Central memory CD8-positive, alpha-beta T cell (primary cell): ENCODE measurements at regions not wholly inside any gene's neighbourhood (a gene's known extent, or its start where the extent isn't known, plus 50 kb on each side); places are given as distances from the start of the nearest gene placed in this dataset.

Source experiments
- ATAC-seq: fragments of 150-1000 bp; cut with Tn5 transposase; replicated peaks from 2 replicates; pipeline ENCODE4 v1.10.0; 2022; ENCODE audit warnings: mild to moderate bottlenecking, moderate FRiP score, moderate number of reproducible peaks; ENCODE audit not compliant: poor library complexity, severe bottlenecking; ENCODE audit errors: extremely low read depth
- DNase-seq, 2 donors: peaks; one replicate each; pipeline ENCODE4 v3.0.0; 2021; ENCODE audit warnings: low spot score in 2 of 2
- H3K27ac Mint-ChIP-seq: one replicate; pipeline ENCODE4 v1.8.0; 2022; ENCODE audit warnings: low read depth, mild to moderate bottlenecking, moderate library complexity, mixed read lengths
- H3K27me3 Mint-ChIP-seq: one replicate; pipeline ENCODE4 v1.8.0; 2022; ENCODE audit warnings: mixed read lengths
- H3K36me3 Mint-ChIP-seq: one replicate; pipeline ENCODE4 v1.8.0; 2022; ENCODE audit warnings: mild to moderate bottlenecking, moderate library complexity, mixed read lengths; ENCODE audit not compliant: insufficient read depth
- H3K4me1 Mint-ChIP-seq: one replicate; pipeline ENCODE4 v1.8.0; 2022; ENCODE audit warnings: mixed read lengths
- H3K4me3 Mint-ChIP-seq: one replicate; pipeline ENCODE4 v1.8.0; 2022; ENCODE audit warnings: mild to moderate bottlenecking, moderate library complexity, mixed read lengths
- H3K9me3 Mint-ChIP-seq: one replicate; pipeline ENCODE4 v1.8.0; 2022; ENCODE audit warnings: mixed read lengths

- Mint-ChIP-seq H3K27ac (no peak overlapping the region), H3K9me3 (no peaks in the 10 kb centered on the region), H3K4me3 (no peak overlapping the region), H3K27me3 (peaks cover 45% of the 10 kb centered on the region), H3K4me1 (no peaks in the 10 kb centered on the region), H3K36me3 (no peaks in the 10 kb centered on the region)
- ATAC-seq: no peak
- no peak for DNase-seq
Observed at GRCh38 chr20:58023346-58023745, 205.1 kb downstream of the ANKRD60 start.

DNA sequence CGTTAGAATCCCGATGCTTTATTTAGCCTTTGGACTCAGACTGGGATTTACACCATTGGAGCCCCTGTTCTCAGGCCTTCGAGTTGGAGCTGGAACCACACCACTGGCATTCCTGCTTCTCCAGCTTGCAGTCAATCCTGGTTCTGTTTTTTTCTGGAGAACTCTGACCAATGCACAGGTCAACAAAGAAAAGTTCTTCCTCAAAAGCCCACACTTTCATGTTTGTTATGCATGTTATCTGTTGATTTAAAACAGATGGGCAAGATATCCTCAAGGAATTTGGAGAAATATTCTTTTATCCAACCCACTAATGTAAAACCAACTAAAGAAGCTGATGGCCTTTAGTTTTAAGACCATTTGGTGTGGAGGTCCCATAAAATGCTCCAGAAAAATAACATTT lies 205.7 kb downstream of the ANKRD60 start:
- Mint-ChIP-seq H3K27me3 (peaks cover 45% of the 10 kb centered on the region), H3K36me3 (no peaks in the 10 kb centered on the region), H3K4me3 (no peak overlapping the region), H3K4me1 (no peaks in the 10 kb centered on the region), H3K9me3 (no peaks in the 10 kb centered on the region), H3K27ac (no peak overlapping the region)
- ATAC-seq: no peak
- DNase-seq: no peak

DNA sequence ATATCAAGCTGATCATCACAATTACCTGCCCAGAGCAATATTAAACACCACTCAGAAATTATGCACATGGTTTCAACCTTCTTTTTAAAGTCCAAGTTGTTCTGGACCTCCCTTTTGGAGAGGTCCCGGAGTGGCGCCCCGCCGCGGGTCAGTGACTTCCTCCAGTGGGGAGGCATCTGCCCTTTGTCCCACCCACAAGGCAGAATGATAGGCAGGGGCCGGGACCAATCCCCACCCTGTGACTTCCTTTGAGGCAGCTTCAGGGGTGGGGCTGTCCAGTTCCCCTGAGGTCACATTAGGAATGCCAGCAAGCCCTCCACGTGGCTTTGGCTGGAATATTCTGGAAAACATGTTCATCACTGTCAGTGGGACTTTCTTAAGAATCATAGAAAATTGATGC lies 207.0 kb downstream of the ANKRD60 start:
- H3K4me3 Mint-ChIP-seq: no peak overlapping the region
- no peak for DNase-seq

GRCh38 chr20:58020656-58021454 lies 207.6 kb downstream of the ANKRD60 start:
- Mint-ChIP-seq H3K4me3 (no peak overlapping the region), H3K4me1 (no peaks in the 10 kb centered on the region)
- no peak for ATAC-seq

More for the DNA sequence above, 207.0 kb downstream of the ANKRD60 start:
- H3K36me3 Mint-ChIP-seq: no peaks in the 10 kb centered on the region
- no peaks in the 10 kb centered on the region for H3K9me3 Mint-ChIP-seq
- H3K27ac Mint-ChIP-seq: no peak overlapping the region
- H3K27me3 Mint-ChIP-seq: peaks cover 45% of the 10 kb centered on the region
- ATAC-seq: no peak
- H3K4me1 Mint-ChIP-seq: no peaks in the 10 kb centered on the region

GRCh38 chr20:58019850-58020625 lies 208.4 kb downstream of the ANKRD60 start:
- Mint-ChIP-seq H3K27ac (no peak overlapping the region), H3K4me1 (no peaks in the 10 kb centered on the region), H3K36me3 (no peaks in the 10 kb centered on the region), H3K27me3 (peaks cover 52% of the 10 kb centered on the region), H3K4me3 (no peak overlapping the region), H3K9me3 (no peaks in the 10 kb centered on the region)
- ATAC-seq: no peak
- DNase-seq: no peak

More at GRCh38 chr20:58020656-58021454, 207.6 kb downstream of the ANKRD60 start:
- no peak for DNase-seq
- no peaks in the 10 kb centered on the region for H3K9me3 Mint-ChIP-seq
- H3K27me3 Mint-ChIP-seq: peaks cover 49% of the 10 kb centered on the region
- H3K27ac Mint-ChIP-seq: no peak overlapping the region
- H3K36me3 Mint-ChIP-seq: no peaks in the 10 kb centered on the region

DNA sequence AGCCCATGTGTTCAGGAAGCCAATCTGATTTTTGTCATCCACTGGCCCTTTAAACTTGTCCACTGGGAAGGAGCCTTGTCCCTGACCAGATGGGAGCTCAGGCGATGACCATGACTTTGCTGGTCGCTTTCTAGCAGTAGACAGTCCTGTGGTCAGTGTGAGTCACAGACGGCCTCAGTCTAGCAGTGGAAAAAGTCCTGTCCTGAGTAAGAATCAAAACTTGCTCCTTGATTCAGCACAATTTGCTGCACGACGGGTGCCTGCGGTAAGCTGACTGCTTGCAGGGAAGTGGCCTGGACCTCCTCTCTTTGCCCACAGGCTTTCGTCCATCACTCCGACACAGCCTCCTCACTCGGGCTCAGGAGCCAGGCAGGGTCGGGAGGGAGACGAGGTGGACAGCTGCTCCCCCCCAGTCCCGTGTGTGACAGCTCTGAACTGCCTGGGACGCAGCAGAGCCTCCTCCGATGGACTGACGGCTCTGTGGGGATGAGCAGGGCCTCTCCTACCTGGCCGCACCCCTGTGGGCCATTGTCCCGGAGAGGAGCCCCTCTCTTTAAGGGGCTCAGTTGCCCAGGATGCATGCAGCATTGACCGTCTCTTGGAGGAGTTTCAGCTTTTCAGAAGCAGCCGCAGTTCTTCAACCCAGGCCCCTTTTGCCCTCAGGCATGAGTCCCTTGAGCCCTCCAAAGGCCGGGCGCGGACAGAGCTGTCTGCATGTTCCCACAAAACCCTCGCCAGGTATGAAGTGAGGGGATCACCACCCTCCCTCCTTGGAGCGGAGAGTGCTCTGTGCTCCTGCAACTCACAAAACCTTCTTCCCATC lies 209.2 kb downstream of the ANKRD60 start:
- Mint-ChIP-seq H3K4me3 (no peak overlapping the region), H3K27ac (no peak overlapping the region), H3K4me1 (peaks cover 2% of the 10 kb centered on the region), H3K27me3 (peaks cover 45% of the 10 kb centered on the region), H3K9me3 (no peaks in the 10 kb centered on the region), H3K36me3 (no peaks in the 10 kb centered on the region)
- DNase-seq (no peak), ATAC-seq (no peak)

GRCh38 chr20:58018590-58018989 lies 209.9 kb downstream of the ANKRD60 start:
- Mint-ChIP-seq H3K27ac (no peak overlapping the region), H3K9me3 (no peaks in the 10 kb centered on the region), H3K36me3 (no peaks in the 10 kb centered on the region), H3K27me3 (peaks cover 45% of the 10 kb centered on the region), H3K4me3 (no peak overlapping the region), H3K4me1 (peaks cover 5% of the 10 kb centered on the region)
- DNase-seq (no peak), ATAC-seq (no peak)

DNA sequence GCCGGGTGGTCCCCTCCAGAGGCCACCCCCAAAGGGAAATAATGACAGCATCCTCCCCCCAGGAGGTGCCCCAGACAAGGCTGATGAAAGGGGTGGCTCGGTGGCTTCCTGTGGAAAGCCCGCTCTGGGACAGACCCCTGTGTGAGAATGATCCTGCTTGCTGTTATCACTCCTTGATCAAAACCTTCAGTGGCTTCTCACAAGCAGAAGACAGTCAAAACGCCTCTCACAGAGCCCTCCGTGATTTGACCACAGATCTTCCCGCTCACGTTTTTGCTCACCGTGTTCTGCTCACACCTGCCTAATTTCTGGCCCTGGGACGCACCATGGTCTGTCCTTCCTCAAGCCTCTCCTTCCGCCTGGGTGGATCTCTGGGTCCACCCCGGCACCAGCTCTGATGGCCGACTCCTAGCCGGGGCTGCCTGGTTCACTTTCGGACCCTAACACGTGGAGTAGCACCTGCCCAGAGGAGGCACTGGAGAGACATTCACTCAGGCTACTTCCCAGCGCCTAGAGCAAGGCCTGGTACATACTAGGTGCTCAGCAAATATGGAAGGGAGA lies 210.4 kb downstream of the ANKRD60 start:
- H3K36me3 Mint-ChIP-seq: no peaks in the 10 kb centered on the region
- no peak overlapping the region for H3K27ac Mint-ChIP-seq
- DNase-seq (no peak), ATAC-seq (no peak)
- H3K27me3 Mint-ChIP-seq: peaks cover 50% of the 10 kb centered on the region
- H3K4me1 Mint-ChIP-seq: peaks cover 5% of the 10 kb centered on the region
- no peak overlapping the region for H3K4me3 Mint-ChIP-seq
- H3K9me3 Mint-ChIP-seq: no peaks in the 10 kb centered on the region

DNA sequence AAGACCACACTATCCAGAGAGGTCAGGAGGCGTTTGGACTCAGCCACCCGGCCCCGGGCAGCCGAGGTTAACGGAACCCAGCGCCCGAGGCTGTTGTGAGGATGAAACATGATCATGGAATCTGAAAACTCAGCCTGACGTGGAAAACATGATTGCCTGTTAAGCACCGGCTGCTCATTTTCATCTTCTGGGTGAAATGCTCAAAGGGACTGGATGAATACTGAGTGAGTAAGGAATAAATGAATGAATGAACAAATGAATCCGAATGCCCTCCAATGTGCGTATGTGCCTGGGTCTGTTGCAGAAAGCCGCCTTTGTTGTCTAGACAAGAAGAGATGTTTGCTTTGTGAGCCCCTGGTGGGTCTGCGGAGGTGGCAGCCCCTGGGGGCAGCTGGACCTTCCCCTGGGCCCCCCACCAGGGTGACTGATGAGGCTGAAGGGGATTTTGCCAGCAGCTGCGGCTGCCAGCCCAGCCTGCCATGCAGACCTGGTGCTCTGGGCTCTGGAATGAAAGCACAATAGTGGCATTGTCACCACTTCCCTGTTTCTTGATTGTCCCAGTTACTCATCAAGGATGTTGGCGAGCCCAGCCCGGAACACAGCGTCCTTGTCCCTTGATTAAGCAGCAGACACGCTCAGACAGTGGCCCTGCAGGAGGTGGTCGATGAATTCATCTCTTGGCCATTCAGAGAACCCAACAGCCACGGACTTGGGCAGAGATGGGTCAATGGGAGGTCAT lies 211.1 kb downstream of the ANKRD60 start:
- H3K9me3 Mint-ChIP-seq: no peaks in the 10 kb centered on the region
- H3K27ac Mint-ChIP-seq: no peak overlapping the region
- peaks cover 56% of the 10 kb centered on the region for H3K27me3 Mint-ChIP-seq
- H3K4me3 Mint-ChIP-seq: no peak overlapping the region
- ATAC-seq: no peak
- H3K4me1 Mint-ChIP-seq: peaks cover 5% of the 10 kb centered on the region
- H3K36me3 Mint-ChIP-seq: no peaks in the 10 kb centered on the region
- no peak for DNase-seq

DNA sequence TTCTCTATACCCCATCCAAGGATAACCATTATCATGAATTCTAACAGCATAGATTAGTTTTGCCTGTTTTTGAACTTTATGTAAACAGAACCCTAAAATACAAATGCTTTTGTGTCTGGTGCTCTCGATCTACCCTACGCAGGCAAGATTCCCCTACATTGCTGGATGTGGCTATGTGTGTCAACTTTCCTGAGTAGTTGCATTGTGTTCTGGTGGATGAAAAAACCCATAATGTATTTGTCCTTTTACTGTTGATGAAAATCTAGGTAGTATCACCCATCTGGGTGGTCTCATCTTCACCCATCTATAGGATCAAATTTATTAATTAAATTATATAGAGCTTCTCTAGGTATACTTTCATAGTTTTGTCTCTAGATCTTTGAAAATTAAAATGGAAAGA lies 211.7 kb downstream of the ANKRD60 start:
- peaks cover 63% of the 10 kb centered on the region for H3K27me3 Mint-ChIP-seq
- no peaks in the 10 kb centered on the region for H3K9me3 Mint-ChIP-seq
- no peak overlapping the region for H3K4me3 Mint-ChIP-seq
- no peak overlapping the region for H3K27ac Mint-ChIP-seq
- ATAC-seq: no peak
- H3K36me3 Mint-ChIP-seq: no peaks in the 10 kb centered on the region
- H3K4me1 Mint-ChIP-seq: peaks cover 5% of the 10 kb centered on the region
- DNase-seq: no peak

DNA sequence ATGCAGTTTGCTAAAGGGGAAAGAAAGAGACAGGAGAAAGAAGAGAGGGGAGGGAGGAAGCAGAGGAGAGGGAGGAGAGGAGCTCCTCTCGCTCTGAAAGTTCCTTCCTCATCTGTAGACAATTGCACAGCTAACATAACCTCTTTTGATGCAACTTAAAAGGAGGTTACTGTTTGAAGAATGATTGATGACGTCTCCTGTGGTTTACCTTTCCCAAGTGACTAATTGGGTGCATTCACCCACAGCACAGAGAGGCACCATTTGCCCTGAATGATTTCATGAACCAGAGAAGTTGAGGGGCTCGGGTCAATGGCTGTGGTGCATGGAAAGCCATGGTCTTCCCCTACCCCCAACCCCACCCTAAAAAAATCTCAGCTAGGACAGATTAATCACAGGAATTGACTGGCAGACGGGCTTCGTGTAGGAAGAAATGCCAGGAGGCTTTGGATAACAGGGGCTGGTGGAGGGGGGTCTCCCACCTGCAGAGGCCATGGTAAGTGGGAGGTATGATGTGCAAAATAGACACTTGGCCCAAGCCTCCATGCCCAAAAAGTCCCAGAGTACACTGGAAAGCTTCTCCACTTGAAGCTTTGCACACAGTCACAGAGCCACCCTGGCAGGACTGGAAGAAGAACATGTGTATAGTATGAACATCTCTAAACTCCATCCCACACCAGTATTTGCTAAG lies 213.7 kb downstream of the ANKRD60 start:
- H3K36me3 Mint-ChIP-seq: no peaks in the 10 kb centered on the region
- H3K4me1 Mint-ChIP-seq: peaks cover 5% of the 10 kb centered on the region
- H3K27ac Mint-ChIP-seq: no peak overlapping the region
- no peak for DNase-seq
- ATAC-seq: peak; percentile 43
- H3K27me3 Mint-ChIP-seq: peaks cover 67% of the 10 kb centered on the region
- no peak overlapping the region for H3K4me3 Mint-ChIP-seq
- H3K9me3 Mint-ChIP-seq: no peaks in the 10 kb centered on the region
